ENCODE measurements at regions not wholly inside any gene's neighbourhood (a gene's known extent, or its start where the extent isn't known, plus 50 kb on each side); places are given as distances from the start of the nearest gene placed in this dataset.
"Not testable (repeated sequence)": the region's sequence is repeated elsewhere in the genome, so short reads cannot be mapped to it uniquely, and the experiment has no call there.

DNA sequence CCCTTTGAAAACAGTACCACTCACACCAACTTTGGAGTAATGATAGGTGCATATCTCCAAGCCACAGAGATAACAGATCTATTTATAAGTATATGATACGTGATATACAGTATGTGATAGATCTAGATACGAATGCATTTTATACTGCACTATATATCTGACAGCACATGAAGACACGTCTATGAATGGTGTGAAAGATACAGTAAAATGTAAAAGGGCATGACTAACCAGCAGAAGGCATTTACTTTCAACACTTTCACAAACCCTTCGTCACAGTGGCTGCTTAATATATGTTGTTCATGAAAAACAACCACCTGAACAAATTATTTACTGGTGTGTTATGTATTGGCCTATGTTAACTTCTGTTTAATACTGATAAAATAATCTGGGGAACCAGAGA is 71.1 kb upstream of the POTEC start:
- TF ChIP-seq YY1 (IDR thresholded peaks at IDR 0.05; ENCODE audit: insufficient read depth, insufficient read length); ZNF274 (IDR thresholded peaks at IDR 0.05; ENCODE audit: low read depth, low read length); SUZ12 (IDR thresholded peaks at IDR 0.05; ENCODE audit: extremely low read depth, insufficient read depth, insufficient read length): not testable (repeated sequence)
